ENCODE measurements at regions not wholly inside any gene's neighbourhood (a gene's known extent, or its start where the extent isn't known, plus 50 kb on each side); places are given as distances from the start of the nearest gene placed in this dataset.

GRCh38 chr6:6984585-6985366 lies 123.0 kb upstream of the RREB1 start:
- TF ChIP-seq GATA3 (IDR thresholded peaks at IDR 0.05; ENCODE audit: low read depth, low read length): no peak
- no peak for TF ChIP-seq GATA2 (IDR thresholded peaks at IDR 0.05; ENCODE audit: low read depth, low read length)

GRCh38 chr6:6986344-6986743 lies 121.4 kb upstream of the RREB1 start:
- TF ChIP-seq GATA3 (IDR thresholded peaks at IDR 0.05; ENCODE audit: low read depth, low read length) (no peak), GATA2 (IDR thresholded peaks at IDR 0.05; ENCODE audit: low read depth, low read length) (no peak)

- TF ChIP-seq GATA3 (IDR thresholded peaks at IDR 0.05; ENCODE audit: low read depth, low read length) (no peak), GATA2 (IDR thresholded peaks at IDR 0.05; ENCODE audit: low read depth, low read length) (no peak)
Measured at GRCh38 chr6:6987749-6988148, 120.0 kb upstream of the RREB1 start.

DNA sequence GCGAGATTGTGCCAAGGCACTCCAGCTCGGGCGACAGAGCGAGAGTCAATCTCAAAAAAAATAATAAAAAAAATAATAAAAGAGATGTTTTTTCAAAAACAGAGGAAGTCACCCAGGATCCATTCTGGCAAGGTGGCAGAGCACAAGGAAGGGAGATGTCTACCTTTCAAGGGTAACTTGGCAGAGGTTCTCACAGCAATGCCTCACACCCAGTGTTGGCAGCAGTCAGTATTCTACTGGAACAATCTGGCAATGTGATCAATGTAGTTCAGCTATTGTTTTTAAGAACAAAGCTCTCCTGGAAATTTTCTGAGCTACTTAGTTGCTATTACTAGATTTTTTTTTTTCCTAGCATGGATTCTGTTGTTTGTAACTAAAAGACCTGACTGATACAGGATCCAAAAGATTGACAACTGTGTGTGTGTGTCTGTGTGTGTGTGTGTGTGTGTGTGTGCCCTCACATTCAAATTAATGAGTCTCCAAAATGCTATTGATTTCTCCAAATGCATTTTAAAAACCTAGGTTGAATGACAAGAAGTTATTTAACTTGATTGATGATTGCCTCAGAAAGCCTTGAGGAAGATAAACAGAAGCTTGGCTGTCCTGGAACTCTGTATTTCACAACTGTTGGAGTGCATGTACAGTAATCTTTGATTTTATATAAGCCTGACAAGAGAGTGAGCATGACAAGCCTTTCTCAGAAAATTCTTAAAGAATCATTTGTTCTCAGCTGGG lies 114.1 kb upstream of the RREB1 start:
- TF ChIP-seq GATA3 (IDR thresholded peaks at IDR 0.05; ENCODE audit: low read depth, low read length) (no peak), GATA2 (IDR thresholded peaks at IDR 0.05; ENCODE audit: low read depth, low read length) (no peak)

- TF ChIP-seq GATA3 (IDR thresholded peaks at IDR 0.05; ENCODE audit: low read depth, low read length) (no peak), GATA2 (IDR thresholded peaks at IDR 0.05; ENCODE audit: low read depth, low read length) (no peak)
Measured at GRCh38 chr6:6994796-6995195, 113.0 kb upstream of the RREB1 start.

DNA sequence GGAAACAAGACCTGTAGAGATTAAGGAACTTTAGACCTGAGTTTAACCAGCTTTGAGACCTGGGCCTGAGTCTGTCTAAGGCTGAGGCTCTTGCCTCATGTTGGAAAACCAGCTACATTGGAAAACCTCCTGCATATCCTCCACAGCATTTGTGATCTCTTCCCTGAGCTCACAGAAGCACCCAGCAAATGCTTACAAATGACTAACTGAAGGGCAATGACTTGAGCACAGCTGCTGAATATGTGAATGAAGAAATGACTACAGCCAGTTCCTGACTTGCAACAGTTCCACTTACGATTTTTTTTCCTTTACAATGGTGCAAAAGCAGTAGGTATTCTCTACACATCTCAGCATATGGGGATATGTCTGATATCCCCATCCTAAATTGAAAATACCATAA lies 112.4 kb upstream of the RREB1 start:
- TF ChIP-seq GATA2 (IDR thresholded peaks at IDR 0.05; ENCODE audit: low read depth, low read length): no peak
- no peak for TF ChIP-seq GATA3 (IDR thresholded peaks at IDR 0.05; ENCODE audit: low read depth, low read length)

DNA sequence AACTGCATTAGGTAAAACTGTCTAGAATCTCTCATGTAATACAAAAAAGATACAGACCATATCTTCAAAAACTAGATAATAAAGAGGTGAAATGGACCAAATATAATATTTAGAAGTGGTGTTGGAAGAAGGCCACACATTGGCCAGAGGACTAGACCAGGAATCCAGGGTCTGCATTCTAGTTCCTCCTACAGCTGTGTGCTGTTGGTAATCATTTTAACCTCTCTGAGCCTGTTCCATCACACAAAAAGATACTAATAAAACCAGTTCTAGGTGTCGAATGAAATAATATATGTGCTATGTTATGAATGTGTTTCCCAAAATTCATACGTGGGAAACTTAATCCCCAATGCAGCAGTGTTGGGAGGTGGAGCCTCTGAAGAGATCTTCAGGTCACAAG lies 111.6 kb upstream of the RREB1 start:
- TF ChIP-seq GATA3 (IDR thresholded peaks at IDR 0.05; ENCODE audit: low read depth, low read length) (no peak), GATA2 (IDR thresholded peaks at IDR 0.05; ENCODE audit: low read depth, low read length) (no peak)

- no peak for TF ChIP-seq GATA3 (IDR thresholded peaks at IDR 0.05; ENCODE audit: low read depth, low read length)
- TF ChIP-seq GATA2 (IDR thresholded peaks at IDR 0.05; ENCODE audit: low read depth, low read length): no peak
Measured at GRCh38 chr6:6997263-6998193, 110.2 kb upstream of the RREB1 start.

DNA sequence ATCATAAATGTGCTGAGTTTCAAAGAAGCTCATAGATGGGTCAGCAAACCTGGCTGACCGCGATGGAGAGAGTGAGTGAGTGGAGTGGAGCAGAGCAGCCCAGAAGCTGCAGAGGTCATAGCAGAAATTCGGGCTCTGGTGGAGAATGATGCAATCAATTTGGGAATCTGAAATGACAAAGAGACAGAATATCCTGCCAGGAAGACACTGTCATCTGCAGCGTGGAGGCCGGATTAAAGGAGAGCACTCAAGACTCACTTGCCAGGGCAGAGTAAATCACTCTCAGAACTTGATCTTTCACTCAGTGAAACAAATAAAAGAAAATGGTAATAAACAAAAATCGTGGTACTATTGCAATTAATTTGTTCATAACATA lies 109.6 kb upstream of the RREB1 start:
- TF ChIP-seq GATA3 (IDR thresholded peaks at IDR 0.05; ENCODE audit: low read depth, low read length) (no peak), GATA2 (IDR thresholded peaks at IDR 0.05; ENCODE audit: low read depth, low read length) (no peak)

DNA sequence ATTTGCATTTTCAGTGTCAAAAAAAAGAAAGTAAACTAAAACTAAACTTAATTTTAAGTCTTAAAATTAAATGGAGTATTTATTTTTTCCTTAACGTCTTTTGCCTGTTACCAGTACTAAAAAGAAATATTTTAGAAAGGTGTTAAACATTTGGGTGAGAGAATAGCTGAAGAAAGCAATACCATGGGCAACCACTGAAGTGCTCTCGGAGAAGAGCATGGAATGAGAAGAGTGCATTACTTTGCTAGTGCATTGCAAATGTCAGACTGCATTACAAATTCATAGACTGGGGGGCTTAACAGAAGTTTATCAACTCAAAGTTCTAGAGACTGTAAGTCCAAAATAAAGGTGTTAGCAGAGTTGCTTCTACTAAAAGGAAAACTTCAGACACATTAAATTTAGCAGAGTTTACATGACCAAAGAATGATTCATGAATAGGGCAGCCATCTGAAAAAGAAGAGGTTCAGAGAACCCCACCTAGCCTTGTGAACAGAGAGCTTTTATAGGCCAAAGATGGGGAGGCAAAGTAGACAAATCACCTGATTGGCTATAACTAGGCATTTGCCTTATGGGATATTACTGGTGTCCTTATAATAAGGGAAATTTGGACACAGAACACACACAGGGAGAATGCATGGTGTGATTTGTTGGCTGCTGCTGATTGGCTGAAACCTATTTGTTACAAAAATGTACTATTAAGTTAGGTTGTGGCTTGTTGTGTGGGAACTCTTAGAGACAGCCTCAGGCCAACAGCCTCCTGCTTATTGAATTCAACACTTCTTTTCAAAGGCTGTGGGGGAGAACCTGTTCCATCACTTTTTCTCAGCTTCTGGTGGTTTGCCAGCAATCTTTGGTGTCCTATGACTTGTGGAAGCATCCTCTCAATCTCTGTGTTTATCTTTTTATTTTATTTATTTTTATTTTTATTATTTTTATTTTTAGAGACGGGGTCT lies 106.7 kb upstream of the RREB1 start:
- TF ChIP-seq GATA3 (IDR thresholded peaks at IDR 0.05; ENCODE audit: low read depth, low read length) (no peak), GATA2 (IDR thresholded peaks at IDR 0.05; ENCODE audit: low read depth, low read length) (no peak)

DNA sequence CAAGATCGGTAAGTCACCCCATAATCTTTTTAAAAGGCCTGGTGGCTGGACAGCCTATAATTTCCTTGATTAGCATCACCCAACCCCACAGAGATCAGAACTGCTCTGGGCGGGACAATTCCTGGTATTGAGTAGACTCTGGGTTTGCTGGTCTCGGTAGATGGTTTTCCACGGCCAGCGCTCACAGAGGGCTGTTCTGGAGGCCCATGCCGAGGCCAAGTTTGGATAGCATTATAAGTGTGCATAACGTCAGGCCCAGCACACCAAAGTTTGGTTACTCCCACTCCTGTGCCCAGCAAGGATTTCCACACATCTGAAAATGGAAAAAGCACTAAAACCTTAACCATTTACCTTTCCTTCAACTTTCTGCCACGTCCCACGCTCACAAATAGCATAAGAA lies 104.7 kb upstream of the RREB1 start:
- TF ChIP-seq GATA2 (IDR thresholded peaks at IDR 0.05; ENCODE audit: low read depth, low read length): no peak
- no peak for TF ChIP-seq GATA3 (IDR thresholded peaks at IDR 0.05; ENCODE audit: low read depth, low read length)

- no peak for TF ChIP-seq GATA3 (IDR thresholded peaks at IDR 0.05; ENCODE audit: low read depth, low read length)
- TF ChIP-seq GATA2 (IDR thresholded peaks at IDR 0.05; ENCODE audit: low read depth, low read length): no peak
Measured at GRCh38 chr6:7004581-7005297, 103.0 kb upstream of the RREB1 start.

Data from SH-SY5Y (cell line).